GM18520 (cell line): ENCODE measurements at regions not wholly inside any gene's neighbourhood (a gene's known extent, or its start where the extent isn't known, plus 50 kb on each side); places are given as distances from the start of the nearest gene placed in this dataset.
"Not testable (repeated sequence)": the region's sequence is repeated elsewhere in the genome, so short reads cannot be mapped to it uniquely, and the experiment has no call there.

Experiments used
- ATAC-seq: cut with Tn5 transposase; IDR thresholded peaks from one replicate; pipeline ENCODE4 v1.9.1; 2021; ENCODE audit not compliant: unreplicated experiment

- no peak for ATAC-seq
These were observed 96.0 kb upstream of the VGLL4 start for GRCh38 chr3:11739706-11740105.

- ATAC-seq = no peak
These were observed 95.4 kb upstream of the VGLL4 start for GRCh38 chr3:11739123-11739522.

GRCh38 chr3:11737742-11738141 is 94.0 kb upstream of the VGLL4 start:
- no peak for ATAC-seq

- no peak for ATAC-seq
These were observed 92.6 kb upstream of the VGLL4 start for GRCh38 chr3:11736136-11736833.

- ATAC-seq = no peak
These were observed 91.9 kb upstream of the VGLL4 start for GRCh38 chr3:11735638-11736037.

GRCh38 chr3:11735111-11735510 is 91.4 kb upstream of the VGLL4 start:
- not testable (repeated sequence) for ATAC-seq

- ATAC-seq = no peak
These were observed 90.2 kb upstream of the VGLL4 start for GRCh38 chr3:11733914-11734313.

GRCh38 chr3:11727207-11727606 is 83.5 kb upstream of the VGLL4 start:
- no peak for ATAC-seq

- no peak for ATAC-seq
These were observed 82.4 kb upstream of the VGLL4 start for GRCh38 chr3:11726146-11726545.

- not testable (repeated sequence) for ATAC-seq
These were observed 81.6 kb upstream of the VGLL4 start for GRCh38 chr3:11725340-11725641.

GRCh38 chr3:11724615-11725339 is 81.1 kb upstream of the VGLL4 start:
- peak; percentile 40 for ATAC-seq

- ATAC-seq = no peak
These were observed 77.8 kb upstream of the VGLL4 start for GRCh38 chr3:11721479-11721878.

GRCh38 chr3:11720917-11721411 is 77.2 kb upstream of the VGLL4 start:
- no peak for ATAC-seq

- ATAC-seq = no peak
These were observed 76.7 kb upstream of the VGLL4 start for GRCh38 chr3:11720304-11720898.

- ATAC-seq = peak; percentile 59
These were observed 75.9 kb upstream of the VGLL4 start for GRCh38 chr3:11719406-11720303.

- peak; percentile 3 for ATAC-seq
These were observed 75.1 kb upstream of the VGLL4 start for GRCh38 chr3:11718637-11719405.

- ATAC-seq = peak; percentile 14
These were observed 74.3 kb upstream of the VGLL4 start for GRCh38 chr3:11717768-11718636.

- ATAC-seq = no peak
These were observed 73.6 kb upstream of the VGLL4 start for GRCh38 chr3:11717301-11717700.

- no peak for ATAC-seq
These were observed 73.0 kb upstream of the VGLL4 start for GRCh38 chr3:11716573-11717290.
